ENCODE measurements at regions not wholly inside any gene's neighbourhood (a gene's known extent, or its start where the extent isn't known, plus 50 kb on each side); places are given as distances from the start of the nearest gene placed in this dataset.

- H3K27me3 ChIP-seq (ENCODE audit: control insufficient read depth, insufficient read depth, low read length): no peaks in the 10 kb centered on the region
- ATAC-seq (ENCODE audit: low read depth) (peak; percentile 28), DNase-seq (peak; percentile 95)
- H4K20me1 ChIP-seq (ENCODE audit: insufficient read depth, low read length): no peaks in the 10 kb centered on the region
- peak overlapping the region; percentile 28 to 58; a peak in 2 of 4 replicates for H4K8ac ChIP-seq (ENCODE audit: low read depth in 2 of 2, low read length in 2 of 2)
- no peak overlapping the region for H3K23ac ChIP-seq (ENCODE audit: low read depth, low read length)
- TF ChIP-seq CEBPB (IDR thresholded peaks at IDR 0.05; ENCODE audit: low read depth, low read length): peak; percentile 70; the same call in 1 of the 2 replicates
- peak; percentile 74 for TF ChIP-seq RCOR1 (IDR thresholded peaks at IDR 0.05; ENCODE audit: insufficient replicate concordance, low read length)
- TF ChIP-seq FOS (IDR thresholded peaks at IDR 0.05; ENCODE audit: low read depth, low read length): peak; percentile 58; the same call in 1 of the 2 replicates
- TF ChIP-seq USF2 (IDR thresholded peaks at IDR 0.05; ENCODE audit: low read depth, low read length): no peak
- peak overlapping the region; percentile 29; the same call in 2 of the 3 replicates for H2BK15ac ChIP-seq (ENCODE audit: low read depth, low read length)
- no peaks in the 10 kb centered on the region for H3K9me3 ChIP-seq (ENCODE audit: control insufficient read depth, insufficient read depth, low read length)
- H3K9ac ChIP-seq (ENCODE audit: low read depth, low read length): no peak overlapping the region
- no peak overlapping the region for H4K5ac ChIP-seq (ENCODE audit: low read depth, low read length)
- H3K4me2 ChIP-seq (ENCODE audit: low read depth, low read length): no peak overlapping the region
- no TSS peak for BruUV-seq (replicated peaks)
- peak overlapping the region; percentile 59 for H2BK5ac ChIP-seq (ENCODE audit: low read depth, low read length, poor library complexity, severe bottlenecking)
- peaks cover 2% of the 10 kb centered on the region; the same call in 1 of the 2 replicates for H3K4me1 ChIP-seq (ENCODE audit: control insufficient read depth, insufficient read depth, low read length)
- no peak overlapping the region for H3K27ac ChIP-seq (ENCODE audit: insufficient read depth, low read length)
- H3K79me1 ChIP-seq (ENCODE audit: low read depth in 1 of 2, low read length in 2 of 2): no peaks in the 10 kb centered on the region
- H3K4ac ChIP-seq (ENCODE audit: low read depth, low read length): peak overlapping the region; percentile 21; the same call in 1 of the 2 replicates
- peak overlapping the region; percentile 77; the same call in 1 of the 2 replicates for H3K18ac ChIP-seq (ENCODE audit: low read depth, low read length)
- H3K4me3 ChIP-seq (ENCODE audit: insufficient read depth, low read depth, low read length): no peak overlapping the region
- H3K56ac ChIP-seq (ENCODE audit: extremely low read depth, insufficient read depth, low read length): no peak overlapping the region
- peak overlapping the region; percentile 78; the same call in 1 of the 2 replicates for H2BK120ac ChIP-seq (ENCODE audit: low read depth, low read length)
- peak overlapping the region; percentile 4 for H3K14ac ChIP-seq (replicated peaks; ENCODE audit: low read depth, low read length)
- peak overlapping the region; percentile 21; the same call in 1 of the 2 replicates for H4K91ac ChIP-seq (ENCODE audit: insufficient read depth, low read depth, low read length)
- H2AK5ac ChIP-seq (ENCODE audit: low read depth, low read length): no peak overlapping the region
- no peaks in the 10 kb centered on the region for H3K36me3 ChIP-seq (ENCODE audit: control insufficient read depth, insufficient read depth, low read length)
- 0 out of 2 replicates have a peak, but pooled peaks cover 2% of the 10 kb centered on the region for H3K9me1 ChIP-seq (ENCODE audit: insufficient read depth, low read length)
- H2AFZ ChIP-seq (replicated peaks; ENCODE audit: low read length, poor library complexity): no peak overlapping the region
- no CpG with 5 or more reads among the region's 1 CpG for WGBS, 2 experiments (ENCODE audit: extremely low coverage in 2 of 2, insufficient read length in 1 of 2)
- ChIA-PET POLR2A (ENCODE audit: unreplicated experiment) (interaction anchor here (0.5 kb wide), 1 partner anchor 39 kb away, joined by 3 read pairs; no protein-coding TSS in a partner anchor), CTCF (no interaction called here)
- in situ Hi-C loops (cut with MboI; ENCODE audit: low sequenced_read_pairs): no loop called here
- H2AK9ac ChIP-seq (replicated peaks; ENCODE audit: low read depth, low read length, poor library complexity): no peak overlapping the region
- dilution Hi-C loops (cut with HindIII; ENCODE audit: low sequenced_read_pairs, unreplicated experiment): no loop called here
- intact Hi-C loops (cut with micrococcal nuclease): no loop called here
- H2BK20ac ChIP-seq (ENCODE audit: low read depth, low read length): peak overlapping the region; percentile 53; the same call in 1 of the 2 replicates
Observed at GRCh38 chr2:39996653-39997080, 217.6 kb upstream of the THUMPD2 start.
